ENCODE measurements at regions not wholly inside any gene's neighbourhood (a gene's known extent, or its start where the extent isn't known, plus 50 kb on each side); places are given as distances from the start of the nearest gene placed in this dataset.

DNA sequence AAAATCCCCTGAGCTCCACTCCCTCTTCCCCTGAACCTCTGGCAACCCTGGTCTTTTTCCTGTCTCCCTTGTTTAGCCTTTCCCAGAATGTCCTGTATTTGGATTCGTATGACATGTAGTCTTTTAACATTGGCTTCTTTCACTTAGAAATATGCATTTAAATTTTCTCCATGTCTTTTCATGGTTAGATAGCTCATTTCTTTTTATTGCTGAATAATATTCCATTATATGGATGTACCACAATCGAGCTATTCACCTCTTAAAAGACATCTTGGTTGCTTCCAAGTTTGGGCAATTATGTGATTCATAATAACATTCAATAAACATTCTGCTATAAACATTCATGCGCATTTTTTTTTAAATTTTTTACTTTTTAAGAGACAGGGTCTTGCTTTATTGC, 99.6 kb upstream of the ZNF536 start:
- H3K4me1 Mint-ChIP-seq (ENCODE audit: low read depth) = no peaks in the 10 kb centered on the region
- H3K27me3 Mint-ChIP-seq (ENCODE audit: low read depth) = no peaks in the 10 kb centered on the region
- DNase-seq (ENCODE audit: low spot score) = no peak
- peaks cover 3% of the 10 kb centered on the region for H3K9me3 Mint-ChIP-seq
- H3K4me3 Mint-ChIP-seq (ENCODE audit: low read depth) = no peak overlapping the region
- no peak overlapping the region for H3K27ac Mint-ChIP-seq
- H3K36me3 Mint-ChIP-seq (ENCODE audit: low read depth) = no peaks in the 10 kb centered on the region
- intact Hi-C loops (cut with micrococcal nuclease) = no loop called here

DNA sequence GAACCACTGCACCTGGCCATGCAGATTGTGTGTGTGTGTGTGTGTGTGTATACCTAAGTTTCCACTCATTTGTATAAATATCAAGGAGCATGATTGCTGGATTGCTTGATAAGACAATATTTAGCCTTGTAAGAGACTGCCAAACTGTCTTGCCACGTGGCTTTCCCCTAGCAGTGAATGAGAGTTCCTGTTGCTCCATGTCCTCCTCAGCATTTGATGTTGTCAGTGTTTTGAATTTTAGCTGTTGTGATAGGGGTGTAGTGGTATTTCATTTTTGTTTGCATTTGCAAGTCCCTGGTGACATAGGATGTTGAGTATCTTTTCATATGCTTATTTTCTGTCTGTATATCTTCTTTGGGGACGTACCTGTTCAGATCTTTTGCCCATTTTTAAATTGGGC, 99.0 kb upstream of the ZNF536 start:
- Mint-ChIP-seq H3K9me3 (peaks cover 3% of the 10 kb centered on the region), H3K27ac (no peak overlapping the region), H3K4me1 (ENCODE audit: low read depth) (no peaks in the 10 kb centered on the region), H3K4me3 (ENCODE audit: low read depth) (no peak overlapping the region), H3K27me3 (ENCODE audit: low read depth) (no peaks in the 10 kb centered on the region), H3K36me3 (ENCODE audit: low read depth) (no peaks in the 10 kb centered on the region)
- intact Hi-C loops (cut with micrococcal nuclease) = no loop called here
- no peak for DNase-seq (ENCODE audit: low spot score)

- intact Hi-C loops (cut with micrococcal nuclease) = no loop called here
- peaks cover 3% of the 10 kb centered on the region for H3K9me3 Mint-ChIP-seq
- no peaks in the 10 kb centered on the region for H3K27me3 Mint-ChIP-seq (ENCODE audit: low read depth)
- H3K4me1 Mint-ChIP-seq (ENCODE audit: low read depth) = no peaks in the 10 kb centered on the region
- no peak overlapping the region for H3K27ac Mint-ChIP-seq
- no peaks in the 10 kb centered on the region for H3K36me3 Mint-ChIP-seq (ENCODE audit: low read depth)
- no peak for DNase-seq (ENCODE audit: low spot score)
- H3K4me3 Mint-ChIP-seq (ENCODE audit: low read depth) = no peak overlapping the region
Measured at GRCh38 chr19:30274987-30275386, 97.2 kb upstream of the ZNF536 start.

DNA sequence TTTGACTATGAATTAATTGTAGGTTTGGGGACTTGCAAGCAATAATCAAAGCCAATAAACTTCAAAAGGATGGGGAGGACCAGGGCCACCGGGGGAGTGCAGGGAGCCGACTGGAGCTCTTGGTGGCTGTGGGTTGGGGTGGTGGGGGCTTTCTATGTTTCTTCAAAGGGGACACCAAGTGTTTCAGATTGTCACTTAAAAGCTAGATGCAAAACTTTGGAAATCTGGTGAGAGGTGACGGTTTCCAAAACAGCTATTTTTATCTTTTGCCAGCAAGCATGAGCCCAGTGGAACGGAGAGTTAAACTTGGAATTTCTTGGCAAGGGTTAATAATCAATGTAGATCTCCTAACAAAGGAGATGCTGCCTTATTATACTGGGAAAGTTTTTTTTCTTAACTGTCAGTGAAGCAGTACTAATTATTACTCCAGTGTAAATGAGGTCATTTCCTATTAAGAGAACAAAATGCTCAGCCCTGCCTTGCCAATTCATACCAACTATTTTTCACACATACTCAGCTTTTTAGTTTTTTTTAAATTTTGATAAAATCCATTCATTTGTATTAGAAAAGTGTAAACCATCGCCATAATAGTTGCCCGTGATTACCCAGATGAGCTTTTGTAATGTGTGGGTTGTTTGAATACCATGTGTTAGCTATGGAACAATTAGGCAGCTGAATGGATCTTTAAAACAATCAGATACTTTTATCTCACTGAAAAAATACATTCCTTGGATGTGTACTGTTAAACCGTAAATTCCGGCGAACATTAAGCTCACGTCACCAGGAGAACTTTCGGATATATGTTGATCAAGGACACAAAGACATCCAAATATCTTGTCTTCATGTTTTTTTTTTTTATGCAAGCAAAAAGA, 95.9 kb upstream of the ZNF536 start:
- no peaks in the 10 kb centered on the region for H3K27me3 Mint-ChIP-seq (ENCODE audit: low read depth)

DNA sequence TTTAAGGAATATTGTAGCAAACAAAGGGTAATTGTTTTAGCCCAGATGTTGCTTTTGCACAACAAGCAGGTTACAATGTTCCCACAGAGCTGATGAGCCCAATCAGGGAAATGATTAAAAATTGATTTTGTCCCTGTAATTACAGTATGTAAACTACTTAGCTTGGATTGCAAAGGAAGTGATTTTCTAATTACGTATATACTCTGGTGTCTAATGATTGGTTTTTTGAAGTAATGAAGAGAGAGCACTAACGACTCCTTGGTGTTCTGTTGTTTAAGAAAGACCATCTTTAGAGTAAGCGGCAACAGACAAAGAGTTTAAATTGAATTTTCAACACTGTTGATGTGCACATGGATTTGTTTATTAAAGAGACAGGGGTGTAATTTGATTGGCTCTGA, 95.3 kb upstream of the ZNF536 start:
- Mint-ChIP-seq H3K9me3 (peaks cover 3% of the 10 kb centered on the region), H3K4me3 (ENCODE audit: low read depth) (no peak overlapping the region), H3K36me3 (ENCODE audit: low read depth) (no peaks in the 10 kb centered on the region), H3K27ac (no peak overlapping the region), H3K4me1 (ENCODE audit: low read depth) (no peaks in the 10 kb centered on the region), H3K27me3 (ENCODE audit: low read depth) (no peaks in the 10 kb centered on the region)
- DNase-seq (ENCODE audit: low spot score) = no peak
- intact Hi-C loops (cut with micrococcal nuclease) = no loop called here

More for the DNA sequence above, 95.9 kb upstream of the ZNF536 start:
- H3K27ac Mint-ChIP-seq = no peak overlapping the region
- H3K4me1 Mint-ChIP-seq (ENCODE audit: low read depth) = no peaks in the 10 kb centered on the region
- intact Hi-C loops (cut with micrococcal nuclease) = no loop called here
- no peak for DNase-seq (ENCODE audit: low spot score)
- no peak overlapping the region for H3K4me3 Mint-ChIP-seq (ENCODE audit: low read depth)
- H3K36me3 Mint-ChIP-seq (ENCODE audit: low read depth) = no peaks in the 10 kb centered on the region
- peaks cover 3% of the 10 kb centered on the region for H3K9me3 Mint-ChIP-seq

GRCh38 chr19:30277941-30278881, 94.0 kb upstream of the ZNF536 start:
- DNase-seq (ENCODE audit: low spot score) = no peak
- intact Hi-C loops (cut with micrococcal nuclease) = no loop called here
- Mint-ChIP-seq H3K9me3 (peaks cover 3% of the 10 kb centered on the region), H3K36me3 (ENCODE audit: low read depth) (no peaks in the 10 kb centered on the region), H3K4me3 (ENCODE audit: low read depth) (no peak overlapping the region), H3K27ac (no peak overlapping the region), H3K4me1 (ENCODE audit: low read depth) (no peaks in the 10 kb centered on the region), H3K27me3 (ENCODE audit: low read depth) (peaks cover 2% of the 10 kb centered on the region)

- Mint-ChIP-seq H3K36me3 (ENCODE audit: low read depth) (no peaks in the 10 kb centered on the region), H3K4me3 (ENCODE audit: low read depth) (no peak overlapping the region), H3K27me3 (ENCODE audit: low read depth) (peaks cover 2% of the 10 kb centered on the region), H3K4me1 (ENCODE audit: low read depth) (no peaks in the 10 kb centered on the region), H3K9me3 (no peaks in the 10 kb centered on the region), H3K27ac (no peak overlapping the region)
- intact Hi-C loops (cut with micrococcal nuclease) = no loop called here
- DNase-seq (ENCODE audit: low spot score) = no peak
Measured at GRCh38 chr19:30278882-30279254, 93.3 kb upstream of the ZNF536 start.

DNA sequence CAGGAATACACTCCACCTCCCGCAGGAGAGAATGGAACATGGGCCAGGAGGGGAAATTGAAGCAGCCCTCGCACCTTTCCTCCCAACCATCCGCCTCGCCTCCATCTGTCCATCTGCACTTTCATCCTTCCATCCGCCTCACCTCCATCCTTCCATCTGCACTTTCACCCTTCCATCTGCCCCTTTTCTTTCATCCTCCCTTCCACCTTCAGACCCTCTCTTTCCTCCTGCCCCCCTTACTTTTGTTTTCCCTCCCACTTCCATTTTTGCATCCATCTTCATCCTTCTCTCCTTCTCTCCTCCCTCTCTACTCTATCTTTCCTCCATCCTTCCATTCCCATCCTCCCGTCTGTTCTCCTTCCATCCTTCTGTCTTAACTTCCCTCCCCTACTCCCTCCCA, 92.2 kb upstream of the ZNF536 start:
- no peaks in the 10 kb centered on the region for H3K4me1 Mint-ChIP-seq (ENCODE audit: low read depth)
- H3K27ac Mint-ChIP-seq = no peak overlapping the region
- H3K27me3 Mint-ChIP-seq (ENCODE audit: low read depth) = peaks cover 2% of the 10 kb centered on the region
- H3K9me3 Mint-ChIP-seq = no peaks in the 10 kb centered on the region
- intact Hi-C loops (cut with micrococcal nuclease) = no loop called here
- no peak for DNase-seq (ENCODE audit: low spot score)
- H3K36me3 Mint-ChIP-seq (ENCODE audit: low read depth) = no peaks in the 10 kb centered on the region
- H3K4me3 Mint-ChIP-seq (ENCODE audit: low read depth) = no peak overlapping the region

- H3K36me3 Mint-ChIP-seq (ENCODE audit: low read depth) = no peaks in the 10 kb centered on the region
- no peaks in the 10 kb centered on the region for H3K4me1 Mint-ChIP-seq (ENCODE audit: low read depth)
- no peaks in the 10 kb centered on the region for H3K9me3 Mint-ChIP-seq
- H3K27ac Mint-ChIP-seq = no peak overlapping the region
- no peak overlapping the region for H3K4me3 Mint-ChIP-seq (ENCODE audit: low read depth)
- intact Hi-C loops (cut with micrococcal nuclease) = no loop called here
- peaks cover 2% of the 10 kb centered on the region for H3K27me3 Mint-ChIP-seq (ENCODE audit: low read depth)
- no peak for DNase-seq (ENCODE audit: low spot score)
Measured at GRCh38 chr19:30281906-30282305, 90.3 kb upstream of the ZNF536 start.

DNA sequence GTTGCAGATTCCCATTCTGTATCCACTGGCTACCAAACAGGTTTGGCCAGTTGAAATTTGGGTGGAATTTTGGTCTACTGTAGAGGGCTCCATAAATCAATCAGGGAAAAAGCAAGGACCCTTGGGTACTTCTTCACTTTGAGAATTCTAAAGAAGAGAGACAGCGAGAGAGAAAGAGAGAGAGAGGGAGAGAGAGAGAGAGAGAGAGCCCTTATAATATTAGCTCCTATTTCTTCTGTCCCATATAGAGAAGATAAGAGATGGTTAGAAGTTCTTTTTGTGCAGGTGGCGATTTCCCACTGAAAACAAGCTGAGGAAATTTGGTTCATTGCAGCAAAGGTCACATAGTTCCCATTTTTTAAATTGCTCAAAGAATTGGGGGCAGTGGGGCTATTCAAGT, 88.6 kb upstream of the ZNF536 start:
- H3K9me3 Mint-ChIP-seq = no peaks in the 10 kb centered on the region
- H3K27ac Mint-ChIP-seq = no peak overlapping the region
- H3K36me3 Mint-ChIP-seq (ENCODE audit: low read depth) = no peaks in the 10 kb centered on the region
- peaks cover 2% of the 10 kb centered on the region for H3K27me3 Mint-ChIP-seq (ENCODE audit: low read depth)
- no peak overlapping the region for H3K4me3 Mint-ChIP-seq (ENCODE audit: low read depth)
- H3K4me1 Mint-ChIP-seq (ENCODE audit: low read depth) = no peaks in the 10 kb centered on the region
- no peak for DNase-seq (ENCODE audit: low spot score)
- intact Hi-C loops (cut with micrococcal nuclease) = no loop called here

GRCh38 chr19:30284209-30284608, 88.0 kb upstream of the ZNF536 start:
- H3K4me1 Mint-ChIP-seq (ENCODE audit: low read depth) = no peaks in the 10 kb centered on the region
- no peak overlapping the region for H3K27ac Mint-ChIP-seq
- no peaks in the 10 kb centered on the region for H3K36me3 Mint-ChIP-seq (ENCODE audit: low read depth)
- intact Hi-C loops (cut with micrococcal nuclease) = no loop called here
- no peak overlapping the region for H3K4me3 Mint-ChIP-seq (ENCODE audit: low read depth)
- no peaks in the 10 kb centered on the region for H3K9me3 Mint-ChIP-seq
- H3K27me3 Mint-ChIP-seq (ENCODE audit: low read depth) = peaks cover 2% of the 10 kb centered on the region
- no peak for DNase-seq (ENCODE audit: low spot score)

DNA sequence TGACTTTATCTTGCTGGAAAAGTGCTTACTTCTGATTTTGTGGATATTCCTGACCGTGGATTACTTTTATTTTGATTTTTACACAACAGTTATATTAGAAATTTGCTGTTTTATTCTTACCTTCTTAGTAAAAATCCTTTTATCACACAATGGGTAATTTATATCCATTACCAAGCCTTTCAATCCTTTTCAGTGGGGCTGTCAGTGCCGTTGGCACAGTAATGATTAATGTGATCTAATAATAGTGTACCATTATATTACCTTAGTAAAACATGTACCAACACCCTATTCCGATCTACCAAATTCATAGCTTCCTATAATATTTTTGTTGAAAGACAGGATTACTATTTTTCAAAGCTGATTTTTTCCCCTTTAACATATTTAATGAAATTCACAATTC, 87.3 kb upstream of the ZNF536 start:
- Mint-ChIP-seq H3K9me3 (no peaks in the 10 kb centered on the region), H3K27me3 (ENCODE audit: low read depth) (peaks cover 2% of the 10 kb centered on the region), H3K36me3 (ENCODE audit: low read depth) (no peaks in the 10 kb centered on the region), H3K4me1 (ENCODE audit: low read depth) (no peaks in the 10 kb centered on the region), H3K27ac (no peak overlapping the region), H3K4me3 (ENCODE audit: low read depth) (no peak overlapping the region)
- DNase-seq (ENCODE audit: low spot score) = no peak
- intact Hi-C loops (cut with micrococcal nuclease) = no loop called here

DNA sequence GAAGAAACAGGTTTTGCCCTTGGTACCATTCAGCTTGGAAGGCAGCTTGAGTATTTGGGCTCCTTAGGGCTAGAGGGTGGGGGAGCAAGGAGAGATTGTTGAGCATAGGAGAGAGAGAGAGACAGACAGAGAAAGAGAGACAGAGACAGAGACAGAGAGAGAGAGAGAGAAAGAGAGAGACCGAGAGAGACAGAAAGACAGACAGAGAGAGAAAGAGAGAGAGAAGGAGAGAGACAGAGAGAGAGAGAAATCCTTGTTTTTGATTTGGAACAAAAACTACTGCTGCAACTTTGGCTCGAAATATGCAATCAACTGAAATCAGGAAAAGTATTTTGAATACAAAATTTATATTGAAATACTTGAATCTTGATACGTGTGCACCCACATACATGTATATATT, 85.8 kb upstream of the ZNF536 start:
- intact Hi-C loops (cut with micrococcal nuclease) = no loop called here
- Mint-ChIP-seq H3K36me3 (ENCODE audit: low read depth) (no peaks in the 10 kb centered on the region), H3K9me3 (no peaks in the 10 kb centered on the region), H3K4me3 (ENCODE audit: low read depth) (no peak overlapping the region), H3K27ac (no peak overlapping the region), H3K27me3 (ENCODE audit: low read depth) (peaks cover 2% of the 10 kb centered on the region), H3K4me1 (ENCODE audit: low read depth) (no peaks in the 10 kb centered on the region)
- DNase-seq (ENCODE audit: low spot score) = no peak
